ENCODE measurements at regions not wholly inside any gene's neighbourhood (a gene's known extent, or its start where the extent isn't known, plus 50 kb on each side); places are given as distances from the start of the nearest gene placed in this dataset.

GRCh38 chr13:54975676-54976075, 1947.1 kb downstream of the OLFM4 start:
- TF ChIP-seq CTCF (IDR thresholded peaks at IDR 0.05) (no peak), MLX (CRISPR knock-in tag; IDR thresholded peaks at IDR 0.05) (no peak), TP53 (CRISPR knock-in tag; IDR thresholded peaks at IDR 0.05) (no peak)
